ENCODE measurements at regions not wholly inside any gene's neighbourhood (a gene's known extent, or its start where the extent isn't known, plus 50 kb on each side); places are given as distances from the start of the nearest gene placed in this dataset.

- ATAC-seq (no peak), DNase-seq (ENCODE audit: low spot score in 2 of 2) (no peak)
- Mint-ChIP-seq H3K9me3 (peaks cover 3% of the 10 kb centered on the region), H3K4me3 (no peak overlapping the region), H3K4me1 (no peaks in the 10 kb centered on the region), H3K36me3 (no peaks in the 10 kb centered on the region), H3K27ac (no peak overlapping the region)
Observed at GRCh38 chr12:60391791-60392190, 796.0 kb downstream of the SLC16A7 start.

GRCh38 chr12:60393093-60393492 lies 797.3 kb downstream of the SLC16A7 start:
- no peak for ATAC-seq
- no peak for DNase-seq (ENCODE audit: low spot score in 2 of 2)
- Mint-ChIP-seq H3K4me3 (no peak overlapping the region), H3K36me3 (no peaks in the 10 kb centered on the region), H3K9me3 (peaks cover 3% of the 10 kb centered on the region), H3K4me1 (no peaks in the 10 kb centered on the region), H3K27ac (no peak overlapping the region)

- DNase-seq (ENCODE audit: low spot score in 2 of 2) (no peak), ATAC-seq (no peak)
- H3K36me3 Mint-ChIP-seq: no peaks in the 10 kb centered on the region
- no peak overlapping the region for H3K4me3 Mint-ChIP-seq
- H3K4me1 Mint-ChIP-seq: no peaks in the 10 kb centered on the region
- no peak overlapping the region for H3K27ac Mint-ChIP-seq
- peaks cover 3% of the 10 kb centered on the region for H3K9me3 Mint-ChIP-seq
Observed at GRCh38 chr12:60394665-60395064, 798.8 kb downstream of the SLC16A7 start.

- DNase-seq (ENCODE audit: low spot score in 2 of 2) (no peak), ATAC-seq (no peak)
- H3K27ac Mint-ChIP-seq: no peak overlapping the region
- H3K4me1 Mint-ChIP-seq: no peaks in the 10 kb centered on the region
- no peaks in the 10 kb centered on the region for H3K36me3 Mint-ChIP-seq
- peaks cover 15% of the 10 kb centered on the region for H3K9me3 Mint-ChIP-seq
- H3K4me3 Mint-ChIP-seq: no peak overlapping the region
Observed at GRCh38 chr12:60398547-60398946, 802.7 kb downstream of the SLC16A7 start.

GRCh38 chr12:60399064-60399463 lies 803.2 kb downstream of the SLC16A7 start:
- H3K36me3 Mint-ChIP-seq: no peaks in the 10 kb centered on the region
- DNase-seq (ENCODE audit: low spot score in 2 of 2): no peak
- peaks cover 15% of the 10 kb centered on the region for H3K9me3 Mint-ChIP-seq

GRCh38 chr12:60402996-60403395 lies 807.2 kb downstream of the SLC16A7 start:
- Mint-ChIP-seq H3K4me3 (no peak overlapping the region), H3K4me1 (no peaks in the 10 kb centered on the region), H3K36me3 (no peaks in the 10 kb centered on the region), H3K27ac (no peak overlapping the region), H3K9me3 (peaks cover 12% of the 10 kb centered on the region)
- DNase-seq (ENCODE audit: low spot score in 2 of 2): no peak
- no peak for ATAC-seq

More at GRCh38 chr12:60399064-60399463, 803.2 kb downstream of the SLC16A7 start:
- no peak for ATAC-seq
- Mint-ChIP-seq H3K27ac (no peak overlapping the region), H3K4me1 (no peaks in the 10 kb centered on the region), H3K4me3 (no peak overlapping the region)

GRCh38 chr12:60415351-60415750 lies 819.5 kb downstream of the SLC16A7 start:
- no peak for DNase-seq (ENCODE audit: low spot score in 2 of 2)
- Mint-ChIP-seq H3K27ac (no peak overlapping the region), H3K36me3 (no peaks in the 10 kb centered on the region), H3K9me3 (peaks cover 18% of the 10 kb centered on the region), H3K4me1 (no peaks in the 10 kb centered on the region), H3K4me3 (no peak overlapping the region)
- ATAC-seq: no peak

GRCh38 chr12:60419986-60420385 lies 824.2 kb downstream of the SLC16A7 start:
- ATAC-seq: no peak
- DNase-seq (ENCODE audit: low spot score in 2 of 2): no peak
- no peak overlapping the region for H3K4me3 Mint-ChIP-seq
- H3K4me1 Mint-ChIP-seq: no peaks in the 10 kb centered on the region
- H3K27ac Mint-ChIP-seq: no peak overlapping the region
- H3K9me3 Mint-ChIP-seq: peaks cover 14% of the 10 kb centered on the region
- no peaks in the 10 kb centered on the region for H3K36me3 Mint-ChIP-seq

- Mint-ChIP-seq H3K4me1 (no peaks in the 10 kb centered on the region), H3K4me3 (no peak overlapping the region)
Observed at GRCh38 chr12:60421741-60422140, 825.9 kb downstream of the SLC16A7 start.

GRCh38 chr12:60437297-60437696 lies 841.5 kb downstream of the SLC16A7 start:
- DNase-seq (ENCODE audit: low spot score in 2 of 2) (no peak), ATAC-seq (no peak)
- H3K27ac Mint-ChIP-seq: no peak overlapping the region
- H3K4me3 Mint-ChIP-seq: no peak overlapping the region
- H3K36me3 Mint-ChIP-seq: no peaks in the 10 kb centered on the region
- no peaks in the 10 kb centered on the region for H3K4me1 Mint-ChIP-seq
- H3K9me3 Mint-ChIP-seq: peaks cover 26% of the 10 kb centered on the region

More at GRCh38 chr12:60421741-60422140, 825.9 kb downstream of the SLC16A7 start:
- DNase-seq (ENCODE audit: low spot score in 2 of 2) (no peak), ATAC-seq (no peak)
- H3K36me3 Mint-ChIP-seq: no peaks in the 10 kb centered on the region
- H3K9me3 Mint-ChIP-seq: peaks cover 11% of the 10 kb centered on the region
- no peak overlapping the region for H3K27ac Mint-ChIP-seq

- Mint-ChIP-seq H3K9me3 (peaks cover 24% of the 10 kb centered on the region), H3K27ac (no peak overlapping the region), H3K4me1 (no peaks in the 10 kb centered on the region), H3K4me3 (no peak overlapping the region), H3K36me3 (no peaks in the 10 kb centered on the region)
- no peak for ATAC-seq
- DNase-seq (ENCODE audit: low spot score in 2 of 2): no peak
Observed at GRCh38 chr12:60441577-60441976, 845.7 kb downstream of the SLC16A7 start.

- ATAC-seq: no peak
- H3K9me3 Mint-ChIP-seq: peaks cover 21% of the 10 kb centered on the region
Observed at GRCh38 chr12:60451457-60451856, 855.6 kb downstream of the SLC16A7 start.

GRCh38 chr12:60465060-60465459 lies 869.2 kb downstream of the SLC16A7 start:
- no peak for DNase-seq (ENCODE audit: low spot score in 2 of 2)
- Mint-ChIP-seq H3K36me3 (no peaks in the 10 kb centered on the region), H3K4me1 (no peaks in the 10 kb centered on the region), H3K27ac (no peak overlapping the region), H3K4me3 (no peak overlapping the region), H3K9me3 (peaks cover 13% of the 10 kb centered on the region)
- ATAC-seq: no peak

More at GRCh38 chr12:60451457-60451856, 855.6 kb downstream of the SLC16A7 start:
- Mint-ChIP-seq H3K27ac (no peak overlapping the region), H3K36me3 (no peaks in the 10 kb centered on the region), H3K4me3 (no peak overlapping the region), H3K4me1 (no peaks in the 10 kb centered on the region)
- DNase-seq (ENCODE audit: low spot score in 2 of 2): no peak

- Mint-ChIP-seq H3K4me3 (no peak overlapping the region), H3K9me3 (peaks cover 3% of the 10 kb centered on the region), H3K36me3 (no peaks in the 10 kb centered on the region), H3K27ac (no peak overlapping the region), H3K4me1 (no peaks in the 10 kb centered on the region)
- DNase-seq (ENCODE audit: low spot score in 2 of 2) (no peak), ATAC-seq (no peak)
Observed at GRCh38 chr12:60468546-60468945, 872.7 kb downstream of the SLC16A7 start.

GRCh38 chr12:60475825-60476224 lies 880.0 kb downstream of the SLC16A7 start:
- no peak for DNase-seq (ENCODE audit: low spot score in 2 of 2)
- Mint-ChIP-seq H3K9me3 (peaks cover 15% of the 10 kb centered on the region), H3K27ac (no peak overlapping the region), H3K4me1 (no peaks in the 10 kb centered on the region), H3K36me3 (no peaks in the 10 kb centered on the region), H3K4me3 (no peak overlapping the region)
- ATAC-seq: no peak

- no peak for ATAC-seq
- H3K27ac Mint-ChIP-seq: no peak overlapping the region
- no peaks in the 10 kb centered on the region for H3K36me3 Mint-ChIP-seq
Observed at GRCh38 chr12:60487284-60487683, 891.5 kb downstream of the SLC16A7 start.

GRCh38 chr12:60489071-60489470 lies 893.2 kb downstream of the SLC16A7 start:
- H3K36me3 Mint-ChIP-seq: no peaks in the 10 kb centered on the region
- no peak for ATAC-seq
- no peaks in the 10 kb centered on the region for H3K4me1 Mint-ChIP-seq
- H3K9me3 Mint-ChIP-seq: peaks cover 21% of the 10 kb centered on the region
- no peak for DNase-seq (ENCODE audit: low spot score in 2 of 2)
- no peak overlapping the region for H3K4me3 Mint-ChIP-seq
- H3K27ac Mint-ChIP-seq: no peak overlapping the region

More at GRCh38 chr12:60487284-60487683, 891.5 kb downstream of the SLC16A7 start:
- no peaks in the 10 kb centered on the region for H3K4me1 Mint-ChIP-seq
- no peak for DNase-seq (ENCODE audit: low spot score in 2 of 2)
- H3K9me3 Mint-ChIP-seq: peaks cover 22% of the 10 kb centered on the region
- H3K4me3 Mint-ChIP-seq: no peak overlapping the region
